RCC 7860 (cell line): ENCODE measurements at regions not wholly inside any gene's neighbourhood (a gene's known extent, or its start where the extent isn't known, plus 50 kb on each side); places are given as distances from the start of the nearest gene placed in this dataset.
A peak's percentile ranks its signal among the peaks of the same experiment; 100 is the strongest.
"Not testable (repeated sequence)": the region's sequence is repeated elsewhere in the genome, so short reads cannot be mapped to it uniquely, and the experiment has no call there.

Source experiments
- DNase-seq: peaks from one replicate; pipeline ENCODE4 v3.0.0-alpha.2; 2015; ENCODE audit warnings: low spot score
- FAIRE-seq: peaks from 2 replicates; lab custom pipeline; 2012; peaks lifted over from hg19 to GRCh38; lab: Jason Lieb, UNC

- FAIRE-seq = no peak
- no peak for DNase-seq
Observed at GRCh38 chrX:56343219-56343618, 111.1 kb downstream of the KLF8 start.

DNA sequence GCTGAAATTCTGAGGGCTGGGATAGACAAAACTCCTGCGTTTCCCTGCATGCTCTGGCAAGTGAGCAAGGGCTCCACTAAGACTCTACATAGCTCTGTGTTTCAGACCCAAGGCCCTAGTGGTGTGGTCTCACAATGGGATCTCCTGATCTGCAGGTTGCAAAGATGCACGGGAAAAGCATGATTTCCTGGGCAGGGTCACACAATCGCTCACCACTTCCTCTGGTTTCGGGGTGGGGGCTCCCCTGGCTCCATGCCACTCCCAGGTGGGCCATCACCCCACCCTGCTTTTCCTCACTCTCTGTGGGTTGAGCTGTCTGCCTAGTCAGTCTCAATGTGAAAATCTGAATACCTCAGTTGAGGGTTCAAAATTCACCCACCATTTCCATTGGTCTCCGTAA, 111.5 kb downstream of the KLF8 start:
- DNase-seq (no peak), FAIRE-seq (no peak)

- not testable (repeated sequence) for FAIRE-seq, DNase-seq
Observed at GRCh38 chrX:56358145-56358544, 126.0 kb downstream of the KLF8 start.

- DNase-seq, FAIRE-seq: not testable (repeated sequence)
Observed at GRCh38 chrX:56365171-56365570, 133.0 kb downstream of the KLF8 start.

DNA sequence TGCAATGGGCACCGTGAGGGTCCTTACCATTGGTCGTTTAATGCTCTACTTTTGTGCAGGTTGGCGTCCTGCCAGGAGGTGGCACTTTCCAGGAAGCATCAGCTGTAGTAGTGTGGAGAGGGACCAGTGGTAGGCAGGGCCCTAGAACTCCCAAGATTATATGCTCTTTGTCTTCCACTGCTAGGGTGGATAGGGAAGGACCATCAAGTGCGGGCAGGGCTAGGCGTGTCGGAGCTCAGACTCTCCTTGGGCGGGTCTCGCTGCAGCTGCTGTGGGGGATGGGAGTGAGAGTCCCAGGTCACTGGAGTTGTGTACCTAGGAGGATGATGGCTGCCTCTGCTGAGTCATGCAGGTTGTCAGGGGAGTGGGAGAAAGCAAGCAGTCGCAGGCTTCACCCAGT, 134.7 kb downstream of the KLF8 start:
- no peak for FAIRE-seq
- no peak for DNase-seq

GRCh38 chrX:56368962-56369361, 136.8 kb downstream of the KLF8 start:
- DNase-seq (no peak), FAIRE-seq (no peak)

DNA sequence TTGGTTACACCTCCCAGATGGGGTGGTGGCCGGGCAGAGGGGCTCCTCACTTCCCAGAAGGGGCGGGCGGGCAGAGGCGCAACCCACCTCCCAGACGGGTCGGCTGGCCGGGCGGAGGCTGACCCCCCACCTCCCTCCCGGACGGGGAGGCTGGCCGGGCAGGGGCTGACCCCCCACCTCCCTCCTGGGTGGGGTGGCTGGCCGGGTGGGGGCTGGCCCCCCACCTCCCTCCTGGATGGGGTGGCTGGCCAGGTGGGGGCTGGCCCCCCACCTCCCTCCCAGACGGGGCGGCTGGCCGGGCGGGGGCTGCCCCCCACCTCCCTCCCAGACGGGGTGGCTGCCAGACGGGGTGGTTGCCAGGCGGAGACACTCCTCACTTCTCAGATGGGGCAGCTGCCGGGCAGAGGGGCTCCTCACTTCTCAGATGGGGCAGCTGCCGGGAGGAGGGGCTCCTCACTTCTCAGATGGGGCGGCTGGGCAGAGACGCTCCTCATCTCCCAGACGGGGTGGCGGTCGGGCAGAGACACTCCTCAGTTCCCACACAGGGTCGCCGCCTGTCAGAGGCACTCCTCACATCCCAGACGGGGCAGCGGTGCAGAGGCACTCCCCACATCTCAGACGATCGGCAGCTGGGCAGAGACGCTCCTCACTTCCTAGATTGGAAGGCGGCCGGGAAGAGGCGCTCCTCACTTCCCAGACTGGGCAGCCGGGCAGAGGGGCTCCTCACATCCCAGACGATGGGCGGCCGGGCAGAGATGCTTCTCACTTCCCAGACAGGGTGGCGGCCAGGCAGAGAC, 148.0 kb downstream of the KLF8 start:
- not testable (repeated sequence) for DNase-seq, FAIRE-seq

GRCh38 chrX:56382278-56382677, 150.1 kb downstream of the KLF8 start:
- no peak for FAIRE-seq
- no peak for DNase-seq

DNA sequence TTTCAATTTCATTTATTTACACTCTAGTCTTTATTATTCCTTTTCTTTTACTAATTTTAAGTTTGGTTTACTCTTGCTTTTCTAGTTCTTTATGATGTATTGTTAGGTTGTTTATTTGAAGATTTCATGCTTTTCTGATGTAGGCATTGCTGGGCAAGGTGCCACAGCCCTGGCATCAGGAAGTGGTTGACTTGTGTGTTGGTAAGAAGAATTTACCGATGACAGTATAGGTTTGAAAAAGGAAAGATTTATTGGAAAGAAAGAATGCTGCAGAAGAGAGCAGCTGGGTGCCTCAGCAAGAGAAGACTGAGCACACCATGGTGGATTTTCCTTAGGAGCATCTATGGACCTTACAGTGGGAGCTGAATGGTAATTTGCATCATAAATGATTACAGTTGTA, 153.2 kb downstream of the KLF8 start:
- no peak for DNase-seq
- no peak for FAIRE-seq

GRCh38 chrX:56385960-56386359, 153.8 kb downstream of the KLF8 start:
- no peak for FAIRE-seq
- DNase-seq = no peak

GRCh38 chrX:56397636-56398035, 165.5 kb downstream of the KLF8 start:
- DNase-seq (no peak), FAIRE-seq (no peak)

GRCh38 chrX:56402207-56402606, 161.2 kb upstream of the UBQLN2 start:
- FAIRE-seq (no peak), DNase-seq (no peak)

DNA sequence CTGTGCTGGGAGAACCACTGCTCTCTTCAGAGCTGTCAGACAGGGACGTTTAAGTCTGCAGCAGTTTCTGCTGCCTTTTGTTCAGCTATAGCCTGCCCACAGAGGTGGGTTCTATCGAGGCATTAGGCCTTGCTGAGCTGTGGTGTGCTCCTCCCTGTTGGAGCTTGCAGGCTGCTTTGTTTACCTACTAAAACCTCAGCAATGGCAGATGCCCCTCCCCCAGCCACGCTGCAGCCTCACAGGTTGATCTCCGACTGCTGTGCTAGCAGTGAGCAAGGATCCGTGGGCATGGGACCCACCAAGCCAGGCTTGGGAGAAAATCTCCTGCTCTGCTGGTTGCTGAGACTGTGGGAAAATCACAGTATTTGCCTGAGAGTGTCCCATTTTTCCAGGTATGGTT, 133.8 kb upstream of the UBQLN2 start:
- FAIRE-seq = no peak
- DNase-seq = no peak

GRCh38 chrX:56451981-56452380, 111.4 kb upstream of the UBQLN2 start:
- not testable (repeated sequence) for FAIRE-seq, DNase-seq

GRCh38 chrX:56462389-56462788, 101.0 kb upstream of the UBQLN2 start:
- FAIRE-seq (no peak), DNase-seq (no peak)

- FAIRE-seq (no peak), DNase-seq (no peak)
Observed at GRCh38 chrX:56468441-56468840, 95.0 kb upstream of the UBQLN2 start.

GRCh38 chrX:56494923-56495322, 68.5 kb upstream of the UBQLN2 start:
- DNase-seq, FAIRE-seq: not testable (repeated sequence)

DNA sequence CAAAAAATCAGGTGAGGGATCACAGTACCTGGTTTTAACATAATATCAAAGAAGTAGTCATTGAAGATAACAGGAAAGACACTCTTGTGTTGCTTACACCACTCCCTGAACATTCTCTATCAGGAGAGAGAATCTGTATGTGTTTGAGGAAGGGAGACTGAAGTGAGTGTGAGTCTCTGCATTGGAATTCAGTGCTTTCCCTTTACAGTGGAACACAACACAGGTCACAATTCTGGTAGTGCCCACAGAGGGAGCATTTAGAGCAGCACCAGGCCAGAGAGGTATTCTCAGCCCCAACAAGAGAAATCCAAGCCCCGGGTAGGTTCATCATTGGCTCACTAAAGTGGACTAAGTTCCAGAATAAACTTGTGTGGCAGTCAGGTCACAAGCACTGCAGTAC, 64.7 kb upstream of the UBQLN2 start:
- FAIRE-seq = no peak

DNA sequence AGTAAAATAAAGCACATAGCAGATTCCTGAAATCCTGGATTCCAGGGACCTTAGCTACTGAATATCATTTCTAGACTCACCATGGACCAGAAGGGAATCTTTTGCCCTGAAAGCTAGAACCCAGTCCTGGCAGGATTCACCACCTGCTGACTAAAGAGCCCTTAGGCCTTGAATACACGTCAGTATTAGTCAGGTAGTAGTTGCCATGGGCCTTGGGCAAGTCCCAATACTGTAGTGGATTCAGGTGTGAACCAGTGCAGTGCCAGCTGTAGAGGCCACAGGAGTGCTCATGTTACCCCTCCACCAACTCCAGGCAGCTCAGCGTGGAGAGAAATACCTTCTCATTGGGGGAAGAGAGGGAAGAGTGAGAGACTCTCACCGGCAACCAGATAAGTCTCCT, 64.1 kb upstream of the UBQLN2 start:
- FAIRE-seq = no peak
- no peak for DNase-seq

More for the DNA sequence above, 64.7 kb upstream of the UBQLN2 start:
- DNase-seq = no peak

DNA sequence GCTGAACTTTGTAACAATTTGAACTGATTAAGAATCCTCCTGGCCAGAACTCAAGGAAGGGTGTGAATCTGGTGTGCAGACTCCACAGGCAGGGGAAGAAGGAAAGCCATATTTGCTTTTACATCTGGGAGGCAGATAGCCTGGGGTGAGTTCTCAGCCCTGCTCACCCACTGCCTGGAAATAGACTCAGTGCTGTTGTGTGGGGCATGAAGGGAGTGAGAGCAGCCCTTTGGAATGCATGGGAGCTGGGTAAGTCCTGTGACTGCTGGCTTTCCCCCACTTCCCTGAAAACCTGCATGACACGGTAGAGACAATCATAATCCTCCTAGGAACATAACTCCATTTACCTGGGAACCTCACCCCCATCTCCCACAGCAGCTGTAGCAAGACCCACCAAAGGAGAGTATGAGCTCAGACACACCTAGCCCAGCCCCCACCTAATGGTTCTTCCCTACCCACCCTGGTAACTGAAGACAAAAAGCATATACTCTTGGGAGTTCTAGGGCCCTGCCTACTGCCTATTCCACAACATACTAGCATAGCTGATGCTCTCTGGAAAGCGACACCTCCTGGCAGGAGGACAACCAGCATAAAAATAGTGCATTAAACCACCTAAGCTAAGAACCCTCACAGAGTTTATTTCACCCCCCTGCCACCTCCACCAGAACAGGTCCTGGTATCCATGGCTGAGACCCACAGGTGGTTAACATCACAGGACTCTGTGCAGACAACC, 59.3 kb upstream of the UBQLN2 start:
- no peak for DNase-seq

GRCh38 chrX:56505866-56506265, 57.6 kb upstream of the UBQLN2 start:
- FAIRE-seq = no peak
- peak; percentile 4 for DNase-seq

More for the DNA sequence above, 59.3 kb upstream of the UBQLN2 start:
- FAIRE-seq = no peak
